ENCODE measurements at regions not wholly inside any gene's neighbourhood (a gene's known extent, or its start where the extent isn't known, plus 50 kb on each side); places are given as distances from the start of the nearest gene placed in this dataset.
"Not testable (repeated sequence)": the region's sequence is repeated elsewhere in the genome, so short reads cannot be mapped to it uniquely, and the experiment has no call there.

DNA sequence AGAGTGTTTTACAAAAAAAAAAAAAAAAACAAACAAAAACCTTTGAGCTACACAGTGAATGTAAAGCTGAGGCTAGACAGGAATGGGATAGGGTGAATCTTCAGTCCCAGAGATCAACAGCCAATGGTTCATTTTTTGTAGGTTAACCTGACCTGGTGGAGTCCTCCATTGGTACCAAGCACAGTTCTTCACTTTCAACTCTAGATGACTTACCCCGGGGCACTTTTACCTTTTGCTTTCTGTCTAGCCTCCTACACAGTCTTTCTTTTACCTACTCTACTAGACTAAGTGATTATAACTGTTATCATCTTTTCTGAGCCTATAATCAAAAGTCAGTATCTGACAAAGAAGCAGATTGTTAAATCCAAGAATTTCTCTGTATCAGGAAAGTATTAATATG is 50.9 kb downstream of the ANXA2R start:
- no peak for FAIRE-seq

- no peak for FAIRE-seq
Observed at GRCh38 chr5:42988568-42988967, 51.6 kb downstream of the ANXA2R start.

GRCh38 chr5:42985129-42986037 is 54.7 kb downstream of the ANXA2R start:
- no peak for FAIRE-seq

DNA sequence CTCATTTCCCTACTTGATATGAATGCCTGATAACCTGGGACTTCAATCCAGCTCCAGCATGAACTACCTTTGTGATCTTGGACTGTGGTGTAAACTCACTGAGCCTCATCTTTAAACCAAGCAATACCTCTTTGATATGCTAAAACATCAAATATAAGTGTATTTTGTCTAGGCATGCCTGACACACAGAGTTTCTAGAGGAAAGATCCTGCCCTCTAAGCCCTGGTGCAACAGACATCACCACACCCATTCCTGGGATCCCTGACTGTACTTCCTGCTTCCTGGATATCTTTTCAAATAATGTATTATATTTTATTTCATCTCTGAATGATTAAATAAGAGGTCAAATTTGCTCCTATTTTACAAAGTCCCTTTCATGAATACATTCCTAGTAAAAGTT is 55.8 kb downstream of the ANXA2R start:
- no peak for FAIRE-seq

- FAIRE-seq, result no peak
Observed at GRCh38 chr5:42982107-42982622, 58.0 kb downstream of the ANXA2R start.

- not testable (repeated sequence) for FAIRE-seq
Observed at GRCh38 chr5:42981417-42982106, 58.6 kb downstream of the ANXA2R start.

GRCh38 chr5:42981015-42981414 is 59.1 kb downstream of the ANXA2R start:
- FAIRE-seq, result not testable (repeated sequence)

GRCh38 chr5:42980391-42980790 is 59.7 kb downstream of the ANXA2R start:
- FAIRE-seq, result not testable (repeated sequence)

DNA sequence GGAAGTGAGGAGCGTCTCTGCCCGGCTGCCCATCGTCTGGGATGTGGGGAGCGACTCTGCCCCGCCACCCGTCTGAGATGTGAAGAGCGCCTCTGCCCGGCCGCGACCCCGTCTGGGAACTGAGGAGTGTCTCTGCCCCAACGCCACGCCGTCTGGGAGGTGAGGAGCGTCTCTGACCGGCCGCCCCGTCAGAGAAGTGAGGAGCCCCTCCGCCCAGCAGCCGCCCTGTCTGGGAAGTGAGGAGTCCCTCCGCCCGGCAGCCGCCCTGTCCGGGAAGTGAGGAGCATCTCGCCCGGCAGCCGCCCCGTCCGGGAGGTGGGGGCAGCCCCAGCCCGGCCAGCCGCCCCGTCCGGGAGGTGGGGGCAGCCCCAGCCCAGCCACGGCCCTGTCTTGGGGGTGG is 60.9 kb downstream of the ANXA2R start:
- not testable (repeated sequence) for FAIRE-seq

- no peak for FAIRE-seq
Observed at GRCh38 chr5:42974536-42974935, 65.6 kb downstream of the ANXA2R start.

- FAIRE-seq, result no peak
Observed at GRCh38 chr5:42970636-42971559, 69.2 kb downstream of the ANXA2R start.

- no peak for FAIRE-seq
Observed at GRCh38 chr5:42965934-42966333, 74.2 kb downstream of the ANXA2R start.

- FAIRE-seq, result no peak
Observed at GRCh38 chr5:42963412-42963811, 76.7 kb downstream of the ANXA2R start.

- no peak for FAIRE-seq
Observed at GRCh38 chr5:42962124-42962523, 78.0 kb downstream of the ANXA2R start.

DNA sequence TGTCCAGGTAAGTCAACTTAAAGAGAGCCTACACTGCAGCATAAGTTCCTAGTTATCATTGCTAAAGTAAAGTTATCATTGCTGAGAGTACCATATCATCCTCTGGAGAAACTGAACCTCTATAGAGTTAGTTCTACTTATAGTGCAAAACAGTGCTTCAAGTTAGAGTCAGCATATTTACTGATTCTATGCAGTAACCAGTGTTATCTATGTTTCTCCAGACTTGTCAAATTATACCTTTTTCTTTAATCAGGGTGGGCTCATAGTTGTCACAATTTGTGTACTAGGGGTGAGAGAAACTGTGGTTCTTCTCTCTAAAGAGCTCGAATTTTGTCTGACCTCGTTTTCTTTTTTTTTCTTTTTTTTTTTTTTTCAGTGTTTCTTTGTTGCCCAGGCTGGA is 79.6 kb downstream of the ANXA2R start:
- no peak for FAIRE-seq

DNA sequence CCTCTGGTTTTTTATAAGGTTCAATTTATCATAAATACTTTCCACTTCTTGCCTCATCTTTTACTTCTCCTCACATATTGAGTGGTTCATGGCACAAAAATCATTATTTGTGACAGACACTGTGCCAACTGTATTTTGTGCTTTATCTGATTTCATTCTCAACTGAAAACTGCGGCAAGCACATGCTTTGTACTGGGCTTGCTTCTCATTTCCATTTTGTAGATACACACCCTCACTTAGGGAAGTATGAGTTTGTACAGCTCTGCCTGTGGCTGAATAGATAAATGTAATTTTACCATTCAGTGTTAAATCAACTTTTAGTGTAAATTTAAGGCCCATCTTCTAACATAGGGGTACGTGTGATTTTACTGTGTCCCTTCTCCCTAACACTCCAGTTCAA is 83.6 kb downstream of the ANXA2R start:
- no peak for FAIRE-seq

DNA sequence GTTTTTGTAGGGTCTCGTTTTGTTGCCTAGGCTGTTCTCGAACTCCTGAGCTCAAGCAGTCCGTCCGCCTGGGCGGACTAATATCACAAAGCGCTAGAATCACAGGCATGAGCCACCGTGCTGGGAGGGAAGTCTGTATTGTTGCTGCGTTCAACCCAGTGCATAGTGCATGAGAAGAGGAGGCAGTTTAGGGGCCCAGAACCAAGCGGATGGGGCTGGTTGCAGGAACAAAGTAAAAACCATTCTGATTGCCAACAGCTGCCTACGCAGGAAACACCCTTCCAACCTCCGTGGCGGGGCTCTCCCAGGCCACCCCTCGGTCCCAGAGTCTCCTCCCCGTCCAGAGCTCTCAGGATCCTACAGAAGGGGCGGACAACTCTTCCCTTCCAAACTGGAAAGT is 87.1 kb downstream of the ANXA2R start:
- no peak for FAIRE-seq

- FAIRE-seq, result no peak
Observed at GRCh38 chr5:42952578-42952974, 87.5 kb downstream of the ANXA2R start.

GRCh38 chr5:42951293-42951840 is 88.8 kb downstream of the ANXA2R start:
- no peak for FAIRE-seq

- FAIRE-seq, result no peak
Observed at GRCh38 chr5:42950456-42951292, 89.4 kb downstream of the ANXA2R start.

DNA sequence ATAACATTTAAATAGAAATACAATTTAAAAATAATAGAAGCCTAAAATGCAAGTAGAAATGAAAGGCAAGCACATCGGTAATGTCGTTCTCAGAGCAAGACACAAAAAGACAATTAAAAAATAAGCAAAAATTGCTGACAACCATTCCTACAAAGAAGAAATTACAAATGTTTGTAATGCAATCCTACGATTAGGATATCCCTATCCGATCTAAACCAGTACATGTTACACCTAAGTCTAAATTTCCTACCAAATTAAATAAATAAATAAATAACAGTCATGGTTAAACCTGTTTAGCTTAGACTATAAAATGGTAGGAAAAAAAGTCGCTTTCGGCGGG is 90.0 kb downstream of the ANXA2R start:
- FAIRE-seq, result no peak

Measured in islet of Langerhans (tissue), 1 donor.